ENCODE measurements at regions not wholly inside any gene's neighbourhood (a gene's known extent, or its start where the extent isn't known, plus 50 kb on each side); places are given as distances from the start of the nearest gene placed in this dataset.

- Histone ChIP-seq H3K4me3 (no peak overlapping the region), H3K27ac (no peak overlapping the region), H3K4me1 (no peaks in the 10 kb centered on the region), H3K36me3 (no peaks in the 10 kb centered on the region), H3K9me3 (no peaks in the 10 kb centered on the region), H3K27me3 (no peaks in the 10 kb centered on the region)
- TF ChIP-seq CTCF (IDR thresholded peaks at IDR 0.05) (no peak), POLR2A (IDR thresholded peaks at IDR 0.05) (no peak), EP300 (IDR thresholded peaks at IDR 0.05) (no peak), POLR2AphosphoS5 (IDR thresholded peaks at IDR 0.05) (no peak)
- WGBS = 86% methylated on average over 3 of the region's 3 CpGs
- no peak for DNase-seq (ENCODE audit: low spot score in 2 of 2)
Observed at GRCh38 chr14:96949594-96949993, 152.4 kb downstream of the VRK1 start.

GRCh38 chr14:96951511-96951910 lies 154.3 kb downstream of the VRK1 start:
- DNase-seq (ENCODE audit: low spot score in 2 of 2) = no peak
- TF ChIP-seq POLR2A (IDR thresholded peaks at IDR 0.05) (no peak), EP300 (IDR thresholded peaks at IDR 0.05) (no peak), POLR2AphosphoS5 (IDR thresholded peaks at IDR 0.05) (no peak), CTCF (IDR thresholded peaks at IDR 0.05) (no peak)

GRCh38 chr14:96953087-96953874 lies 156.1 kb downstream of the VRK1 start:
- Histone ChIP-seq H3K4me3 (no peak overlapping the region), H3K9me3 (no peaks in the 10 kb centered on the region), H3K27me3 (no peaks in the 10 kb centered on the region), H3K27ac (no peak overlapping the region), H3K4me1 (no peaks in the 10 kb centered on the region), H3K36me3 (no peaks in the 10 kb centered on the region)
- 92% methylated on average over 9 of the region's 9 CpGs for WGBS
- TF ChIP-seq POLR2AphosphoS5 (IDR thresholded peaks at IDR 0.05) = no peak
- DNase-seq (ENCODE audit: low spot score in 2 of 2) = no peak

More at GRCh38 chr14:96951511-96951910, 154.3 kb downstream of the VRK1 start:
- H3K4me3 ChIP-seq = no peak overlapping the region
- H3K36me3 ChIP-seq = no peaks in the 10 kb centered on the region
- no peaks in the 10 kb centered on the region for H3K27me3 ChIP-seq
- no peak overlapping the region for H3K27ac ChIP-seq
- no peaks in the 10 kb centered on the region for H3K4me1 ChIP-seq
- 49% methylated on average over 7 of the region's 7 CpGs for WGBS
- no peaks in the 10 kb centered on the region for H3K9me3 ChIP-seq

- DNase-seq (ENCODE audit: low spot score in 2 of 2) = no peak
- WGBS = 77% methylated on average over 3 of the region's 3 CpGs
- Histone ChIP-seq H3K4me1 (no peaks in the 10 kb centered on the region), H3K27ac (no peak overlapping the region), H3K4me3 (no peak overlapping the region), H3K36me3 (no peaks in the 10 kb centered on the region), H3K27me3 (no peaks in the 10 kb centered on the region), H3K9me3 (no peaks in the 10 kb centered on the region)
- TF ChIP-seq POLR2AphosphoS5 (IDR thresholded peaks at IDR 0.05) = no peak
- TF ChIP-seq EP300 (IDR thresholded peaks at IDR 0.05) = no peak
- no peak for TF ChIP-seq CTCF (IDR thresholded peaks at IDR 0.05)
- no peak for TF ChIP-seq POLR2A (IDR thresholded peaks at IDR 0.05)
Observed at GRCh38 chr14:96953875-96954185, 156.6 kb downstream of the VRK1 start.

GRCh38 chr14:96956464-96957239 lies 159.5 kb downstream of the VRK1 start:
- TF ChIP-seq CTCF (IDR thresholded peaks at IDR 0.05) (no peak), POLR2AphosphoS5 (IDR thresholded peaks at IDR 0.05) (no peak), EP300 (IDR thresholded peaks at IDR 0.05) (no peak), POLR2A (IDR thresholded peaks at IDR 0.05) (no peak)
- no peak for DNase-seq (ENCODE audit: low spot score in 2 of 2)
- WGBS = 91% methylated on average over 10 of the region's 10 CpGs
- no peaks in the 10 kb centered on the region for H3K27me3 ChIP-seq
- H3K4me1 ChIP-seq = no peaks in the 10 kb centered on the region
- H3K4me3 ChIP-seq = no peak overlapping the region
- H3K9me3 ChIP-seq = no peaks in the 10 kb centered on the region
- H3K27ac ChIP-seq = no peak overlapping the region
- H3K36me3 ChIP-seq = no peaks in the 10 kb centered on the region

Measured in suprapubic skin (tissue), 4 donors.